Natural killer cell (primary cell): ENCODE measurements at regions not wholly inside any gene's neighbourhood (a gene's known extent, or its start where the extent isn't known, plus 50 kb on each side); places are given as distances from the start of the nearest gene placed in this dataset.

Experiments used
- ATAC-seq, 3 donors: fragments of 150-1000 bp in 2 of 3; fragments of 200-7000 bp in 1 of 3; cut with Tn5 transposase; 1 replicate in 1 of 3; 2 replicates in 2 of 3; pipeline ENCODE4 v1.10.0; 2021; ENCODE audit warnings: mild to moderate bottlenecking in 2 of 3, moderate library complexity in 2 of 3
- DNase-seq, 2 donors: peaks; one replicate each; pipeline versions ENCODE4 v3.0.0 to v3.0.0-alpha.2; 2013 to 2021; ENCODE audit warnings: mixed read lengths in 1 of 2
- H3K27ac ChIP-seq: one replicate; pipeline ENCODE4 v1.5.1; 2013; ENCODE audit warnings: mild to moderate bottlenecking, low read length
- H3K27me3 ChIP-seq: one replicate; pipeline ENCODE4 v1.6.1; 2013; ENCODE audit warnings: low read length; ENCODE audit not compliant: control insufficient read depth, insufficient read depth
- H3K36me3 ChIP-seq: one replicate; pipeline ENCODE4 v1.6.1; 2013; ENCODE audit warnings: low read length; ENCODE audit not compliant: control insufficient read depth, insufficient read depth
- H3K4me1 ChIP-seq: one replicate; pipeline ENCODE4 v1.6.1; 2013; ENCODE audit warnings: low read length; ENCODE audit not compliant: control insufficient read depth, insufficient read depth
- H3K4me3 ChIP-seq: one replicate; pipeline ENCODE4 v1.5.1; 2013; ENCODE audit warnings: low read length
- H3K9me3 ChIP-seq: one replicate; pipeline ENCODE4 v1.6.1; 2013; ENCODE audit warnings: low read length; ENCODE audit not compliant: control insufficient read depth, insufficient read depth
- H3K27ac Mint-ChIP-seq, 2 donors: one replicate each; pipeline ENCODE4 v1.8.0; 2022; ENCODE audit warnings: mild to moderate bottlenecking in 2 of 2, mixed read lengths in 2 of 2, moderate library complexity in 1 of 2
- H3K27me3 Mint-ChIP-seq, 2 donors: one replicate each; pipeline ENCODE4 v1.8.0; 2022; ENCODE audit warnings: low read depth in 2 of 2, mixed read lengths in 2 of 2
- H3K36me3 Mint-ChIP-seq: one replicate; pipeline ENCODE4 v1.8.0; 2022; ENCODE audit warnings: mixed read lengths
- H3K4me1 Mint-ChIP-seq, 2 donors: one replicate each; pipeline ENCODE4 v1.8.0; 2022; ENCODE audit warnings: mixed read lengths in 2 of 2
- H3K4me3 Mint-ChIP-seq: one replicate; pipeline ENCODE4 v1.8.0; 2022; ENCODE audit warnings: mild to moderate bottlenecking, moderate library complexity, mixed read lengths
- H3K9me3 Mint-ChIP-seq, 2 donors: one replicate each; pipeline ENCODE4 v1.8.0; 2022; ENCODE audit warnings: mixed read lengths in 2 of 2
- CTCF ChIP-seq: fragments of 200-600 bp; IDR thresholded peaks from one replicate; pipeline ENCODE4 v1.8.0; 2022; ENCODE audit warnings: antibody characterized with exemption
- WGBS: methylation state at CpG from one replicate; pipeline ENCODE4 v1.1.7; 2013; ENCODE audit warnings: missing lambda C conversion rate; ENCODE audit not compliant: insufficient coverage; 5-methylcytosine and 5-hydroxymethylcytosine counted together
- intact Hi-C: fragments of 100-400 bp; cut with micrococcal nuclease; formaldehyde crosslinking; loops from one replicate; pipeline ENCODE4 v1.14.2; 2022

GRCh38 chr1:104946558-104947210 lies 1197.0 kb downstream of the AMY1C start:
- Mint-ChIP-seq H3K27ac (no peak overlapping the region), H3K9me3 (peaks cover 11 to 16% of the 10 kb centered on the region in 2 donors), H3K27me3 (no peaks in the 10 kb centered on the region), H3K4me1 (no peaks in the 10 kb centered on the region), H3K4me3 (no peak overlapping the region), H3K36me3 (peaks cover 9% of the 10 kb centered on the region)
- Histone ChIP-seq H3K4me3 (no peak overlapping the region), H3K9me3 (peaks cover 19% of the 10 kb centered on the region), H3K27ac (no peak overlapping the region), H3K27me3 (no peaks in the 10 kb centered on the region), H3K4me1 (no peaks in the 10 kb centered on the region), H3K36me3 (no peaks in the 10 kb centered on the region)
- intact Hi-C loops: no loop called here
- DNase-seq (no peak), ATAC-seq (no peak)
- WGBS: 47% methylated on average over 2 of the region's 4 CpGs
- no peak for TF ChIP-seq CTCF

GRCh38 chr1:104953555-104953954 lies 1203.9 kb downstream of the AMY1C start:
- H3K27ac ChIP-seq: no peak overlapping the region
- no CpG with 5 or more reads among the region's 3 CpGs for WGBS
- peaks cover 4 to 5% of the 10 kb centered on the region in 2 donors for H3K9me3 Mint-ChIP-seq
- no peaks in the 10 kb centered on the region for H3K27me3 ChIP-seq
- intact Hi-C loops: no loop called here
- DNase-seq (no peak), ATAC-seq (no peak)
- H3K4me3 ChIP-seq: no peak overlapping the region
- H3K27ac Mint-ChIP-seq: no peak overlapping the region
- H3K9me3 ChIP-seq: no peaks in the 10 kb centered on the region
- no peaks in the 10 kb centered on the region for H3K27me3 Mint-ChIP-seq
- no peaks in the 10 kb centered on the region for H3K36me3 Mint-ChIP-seq
- H3K4me1 Mint-ChIP-seq: no peaks in the 10 kb centered on the region
- TF ChIP-seq CTCF: no peak
- H3K36me3 ChIP-seq: no peaks in the 10 kb centered on the region
- no peak overlapping the region for H3K4me3 Mint-ChIP-seq
- H3K4me1 ChIP-seq: no peaks in the 10 kb centered on the region

- no peaks in the 10 kb centered on the region for H3K4me1 Mint-ChIP-seq
- no peaks in the 10 kb centered on the region for H3K4me1 ChIP-seq
- WGBS: 59% methylated on average over 2 of the region's 2 CpGs
- no peak overlapping the region for H3K27ac Mint-ChIP-seq
- no peaks in the 10 kb centered on the region for H3K27me3 Mint-ChIP-seq
- peaks cover 12 to 13% of the 10 kb centered on the region in 2 donors for H3K9me3 Mint-ChIP-seq
- H3K36me3 ChIP-seq: no peaks in the 10 kb centered on the region
- H3K4me3 ChIP-seq: no peak overlapping the region
- H3K27ac ChIP-seq: no peak overlapping the region
- no peak for TF ChIP-seq CTCF
- no peak for ATAC-seq
- no peaks in the 10 kb centered on the region for H3K36me3 Mint-ChIP-seq
- H3K27me3 ChIP-seq: no peaks in the 10 kb centered on the region
- no peak for DNase-seq
- intact Hi-C loops: no loop called here
- H3K4me3 Mint-ChIP-seq: no peak overlapping the region
- H3K9me3 ChIP-seq: peaks cover 3% of the 10 kb centered on the region
These were observed 1223.8 kb downstream of the AMY1C start for GRCh38 chr1:104973516-104973915.

GRCh38 chr1:104979651-104980050 lies 1230.0 kb downstream of the AMY1C start:
- Mint-ChIP-seq H3K27me3 (no peaks in the 10 kb centered on the region), H3K36me3 (peaks cover 5% of the 10 kb centered on the region), H3K4me1 (no peaks in the 10 kb centered on the region), H3K27ac (no peak overlapping the region), H3K4me3 (no peak overlapping the region), H3K9me3 (peaks cover 5 to 13% of the 10 kb centered on the region in 2 donors)
- TF ChIP-seq CTCF: no peak
- Histone ChIP-seq H3K27me3 (no peaks in the 10 kb centered on the region), H3K9me3 (peaks cover 3% of the 10 kb centered on the region), H3K4me3 (no peak overlapping the region), H3K4me1 (no peaks in the 10 kb centered on the region), H3K27ac (no peak overlapping the region), H3K36me3 (no peaks in the 10 kb centered on the region)
- intact Hi-C loops: no loop called here
- DNase-seq (no peak), ATAC-seq (no peak)
- 40% methylated on average over 1 of the region's 1 CpG for WGBS
